Stomach smooth muscle (tissue), 2 donors: ENCODE measurements at regions not wholly inside any gene's neighbourhood (a gene's known extent, or its start where the extent isn't known, plus 50 kb on each side); places are given as distances from the start of the nearest gene placed in this dataset.
"Not testable (repeated sequence)": the region's sequence is repeated elsewhere in the genome, so short reads cannot be mapped to it uniquely, and the experiment has no call there.

ENCODE experiments used
- H3K27ac ChIP-seq: one replicate; pipeline ENCODE4 v1.7.0; 2013; ENCODE audit warnings: mild to moderate bottlenecking, low read length, inconsistent platforms
- H3K27me3 ChIP-seq, 2 donors: one replicate each; pipeline ENCODE4 v1.7.0; 2013; ENCODE audit warnings: low read length in 2 of 2; ENCODE audit not compliant: insufficient read depth in 2 of 2, control insufficient read depth in 1 of 2
- H3K36me3 ChIP-seq, 2 donors: one replicate each; pipeline ENCODE4 v1.7.0; 2013; ENCODE audit warnings: low read length in 2 of 2; ENCODE audit not compliant: control insufficient read depth in 2 of 2, insufficient read depth in 2 of 2
- H3K4me1 ChIP-seq: one replicate; pipeline ENCODE4 v1.7.0; 2013; ENCODE audit warnings: low read length; ENCODE audit not compliant: control insufficient read depth, insufficient read depth
- H3K4me3 ChIP-seq, 2 donors: one replicate each; pipeline ENCODE4 v1.7.0; 2013; ENCODE audit warnings: low read length in 2 of 2
- H3K9ac ChIP-seq, 2 donors: one replicate each; pipeline ENCODE4 v1.7.0; 2013; ENCODE audit warnings: low read length in 2 of 2, mild to moderate bottlenecking in 1 of 2
- H3K9me3 ChIP-seq, 2 donors: one replicate each; pipeline ENCODE4 v1.7.0; 2013; ENCODE audit warnings: low read length in 2 of 2; ENCODE audit not compliant: control insufficient read depth in 2 of 2
- donor health status: healthy.
- donor health status: Pancreatic carcinoma.

DNA sequence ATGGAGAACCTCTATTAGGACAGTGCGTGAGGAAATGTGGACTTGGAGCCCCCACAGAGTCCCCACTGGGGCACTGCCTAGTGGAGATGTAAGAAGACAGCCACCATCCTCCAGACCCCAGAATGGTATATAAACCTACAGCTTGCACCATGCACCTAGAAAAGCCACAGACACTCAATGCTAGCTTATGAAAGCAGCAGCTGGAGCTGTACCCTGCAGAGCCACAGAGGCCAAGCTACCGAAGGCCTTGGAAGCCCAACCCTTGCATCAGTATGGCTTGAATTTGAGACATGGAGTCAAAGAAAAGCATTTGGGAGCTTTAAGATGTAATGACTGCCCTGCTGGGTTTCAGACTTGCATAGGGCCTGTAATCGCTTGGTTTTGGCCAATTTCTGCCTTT is 361.3 kb downstream of the ZNF248 start:
- H3K4me1 ChIP-seq: no peaks in the 10 kb centered on the region
- no peaks in the 10 kb centered on the region for H3K27me3 ChIP-seq
- H3K9me3 ChIP-seq: no peaks in the 10 kb centered on the region
- no peaks in the 10 kb centered on the region for H3K36me3 ChIP-seq
- H3K4me3 ChIP-seq: no peak overlapping the region
- no peak overlapping the region for H3K27ac ChIP-seq
- no peak overlapping the region for H3K9ac ChIP-seq

DNA sequence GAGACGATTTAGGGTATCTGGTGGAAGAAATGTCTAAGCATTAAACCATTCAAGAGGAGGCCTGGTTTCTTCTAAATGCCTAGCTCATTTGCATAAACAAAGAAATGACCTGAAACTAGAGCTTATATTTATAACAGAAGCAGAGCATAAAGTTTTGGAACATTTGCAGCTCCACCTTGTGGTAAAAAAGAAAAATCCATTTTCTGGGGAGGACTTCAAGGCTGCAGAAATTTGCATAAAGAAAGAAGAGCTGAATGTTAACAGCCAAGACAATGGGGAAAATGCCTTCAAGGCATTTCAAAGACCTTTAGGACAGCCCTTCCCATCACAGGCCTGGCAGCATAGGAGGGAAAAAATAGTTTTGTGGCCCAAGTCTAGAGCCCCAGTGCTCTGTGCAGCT is 362.0 kb downstream of the ZNF248 start:
- Histone ChIP-seq H3K27me3 (no peaks in the 10 kb centered on the region), H3K36me3 (no peaks in the 10 kb centered on the region), H3K4me3 (no peak overlapping the region), H3K9me3 (no peaks in the 10 kb centered on the region), H3K9ac (no peak overlapping the region), H3K4me1 (no peaks in the 10 kb centered on the region), H3K27ac (no peak overlapping the region)

DNA sequence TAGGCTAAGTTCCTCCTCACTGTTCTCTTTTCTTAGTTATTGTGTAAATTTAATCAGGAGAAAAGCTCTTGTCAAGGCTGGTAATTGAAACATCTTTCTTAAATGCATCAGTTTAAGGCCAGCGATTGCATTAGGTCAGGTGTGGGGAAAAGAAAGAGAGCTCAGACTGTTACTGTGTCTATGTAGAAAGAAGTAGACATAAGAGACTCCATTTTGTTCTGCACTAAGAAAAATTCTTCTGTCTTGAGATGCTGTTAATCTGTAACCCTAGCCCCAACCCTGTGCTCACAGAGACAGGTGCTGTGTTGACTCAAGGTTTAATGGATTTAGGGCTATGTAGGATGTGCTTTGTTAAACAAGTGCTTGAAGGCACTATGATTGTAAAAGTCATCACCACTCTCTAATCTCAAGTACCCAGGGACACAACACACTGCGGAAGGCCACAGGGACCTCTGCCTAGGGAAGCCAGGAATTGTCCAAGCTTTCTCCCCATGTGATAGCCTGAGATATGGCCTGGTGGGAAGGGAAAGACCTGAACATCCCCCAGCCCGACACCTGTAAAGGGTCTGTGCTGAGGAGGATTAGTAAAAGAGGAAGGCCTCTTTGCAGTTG is 364.1 kb downstream of the ZNF248 start:
- not testable (repeated sequence) for H3K4me1 ChIP-seq, H3K27me3 ChIP-seq, H3K27ac ChIP-seq, H3K36me3 ChIP-seq, H3K9me3 ChIP-seq, H3K4me3 ChIP-seq, H3K9ac ChIP-seq

DNA sequence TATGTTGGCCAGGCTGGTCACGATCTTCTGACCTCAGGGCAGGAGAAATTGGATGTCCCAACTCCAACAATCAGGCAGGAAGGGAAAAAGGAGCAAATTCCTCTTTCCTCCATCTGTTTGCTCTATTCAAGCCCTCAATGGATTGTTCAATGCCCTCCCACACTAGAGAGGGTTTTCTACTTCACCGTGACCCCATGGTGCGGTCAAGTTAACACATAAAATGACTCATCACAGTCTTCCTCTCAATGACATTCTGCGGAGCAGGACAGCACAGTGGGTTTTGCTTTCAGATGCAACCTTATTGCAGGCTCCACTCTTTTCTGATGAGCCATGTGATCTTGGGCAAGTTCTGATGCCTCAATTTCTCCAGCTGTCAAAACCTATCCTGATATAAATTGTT is 364.9 kb downstream of the ANKRD30A start:
- Histone ChIP-seq H3K9ac (no peak overlapping the region), H3K9me3 (no peaks in the 10 kb centered on the region), H3K27ac (no peak overlapping the region), H3K4me3 (no peak overlapping the region), H3K36me3 (no peaks in the 10 kb centered on the region), H3K4me1 (no peaks in the 10 kb centered on the region), H3K27me3 (no peaks in the 10 kb centered on the region)

DNA sequence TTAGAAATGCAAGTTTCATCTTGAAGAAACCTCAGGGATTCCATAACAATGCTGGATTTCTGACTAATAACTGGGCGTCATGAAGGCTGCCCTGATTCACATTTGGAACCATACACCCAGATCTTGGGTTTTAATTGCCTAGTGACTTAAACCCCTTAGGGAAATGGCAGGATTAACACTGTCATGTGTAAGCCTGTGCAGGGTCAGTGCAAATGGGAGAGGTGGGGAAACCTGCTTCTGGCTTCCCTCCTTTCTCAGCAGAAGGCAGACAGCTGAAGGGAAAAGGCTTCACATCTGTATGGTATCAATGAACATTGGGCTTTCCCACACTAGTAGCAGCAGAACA is 364.2 kb downstream of the ANKRD30A start:
- Histone ChIP-seq H3K9me3 (no peaks in the 10 kb centered on the region), H3K9ac (no peak overlapping the region), H3K27ac (no peak overlapping the region), H3K4me1 (no peaks in the 10 kb centered on the region), H3K4me3 (no peak overlapping the region), H3K36me3 (no peaks in the 10 kb centered on the region), H3K27me3 (no peaks in the 10 kb centered on the region)

DNA sequence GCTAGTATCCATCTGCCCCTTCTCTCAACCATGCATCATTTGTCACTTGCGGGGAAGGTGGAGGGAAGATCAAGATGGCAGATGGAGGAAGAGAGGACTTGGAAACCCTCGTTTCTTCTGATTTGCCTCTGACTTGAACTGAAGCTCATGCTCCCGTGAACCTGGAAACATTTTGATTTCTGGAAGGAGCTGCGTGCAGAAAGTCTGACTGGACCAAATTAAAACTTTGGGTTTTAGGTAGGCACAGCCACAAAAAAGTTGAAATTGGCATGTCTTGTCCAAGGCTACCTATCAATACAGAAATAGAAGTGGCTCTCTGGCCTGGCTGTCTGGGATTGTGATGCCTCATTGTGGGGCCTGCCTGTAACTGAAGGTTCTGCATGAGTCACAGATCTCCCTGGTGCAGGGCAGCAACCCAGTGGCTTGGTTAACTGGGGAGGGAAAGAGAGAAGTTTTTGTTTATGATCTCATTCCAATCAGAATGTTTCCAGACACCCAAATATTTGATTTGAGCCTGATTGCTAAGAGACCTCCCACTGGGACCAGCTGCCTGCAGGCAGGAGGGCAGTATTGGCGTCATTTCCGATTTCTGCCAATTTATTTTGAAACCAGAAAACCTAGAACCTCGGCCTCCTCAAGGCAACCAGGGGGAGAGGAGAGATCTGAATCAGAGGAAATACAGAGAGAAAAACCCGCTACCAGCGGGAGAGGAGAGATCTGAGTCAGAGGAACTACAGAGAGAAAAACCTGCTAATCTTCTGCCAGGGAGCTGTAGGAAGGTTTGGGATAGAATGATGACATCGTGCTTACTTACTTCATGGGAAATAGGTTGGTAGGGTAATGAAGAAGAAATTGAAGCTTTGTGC is 363.6 kb downstream of the ANKRD30A start:
- H3K4me3 ChIP-seq: no peak overlapping the region
- H3K9ac ChIP-seq: no peak overlapping the region
- H3K9me3 ChIP-seq: no peaks in the 10 kb centered on the region
- H3K4me1 ChIP-seq: no peaks in the 10 kb centered on the region
- H3K36me3 ChIP-seq: no peaks in the 10 kb centered on the region
- no peaks in the 10 kb centered on the region for H3K27me3 ChIP-seq
- no peak overlapping the region for H3K27ac ChIP-seq

DNA sequence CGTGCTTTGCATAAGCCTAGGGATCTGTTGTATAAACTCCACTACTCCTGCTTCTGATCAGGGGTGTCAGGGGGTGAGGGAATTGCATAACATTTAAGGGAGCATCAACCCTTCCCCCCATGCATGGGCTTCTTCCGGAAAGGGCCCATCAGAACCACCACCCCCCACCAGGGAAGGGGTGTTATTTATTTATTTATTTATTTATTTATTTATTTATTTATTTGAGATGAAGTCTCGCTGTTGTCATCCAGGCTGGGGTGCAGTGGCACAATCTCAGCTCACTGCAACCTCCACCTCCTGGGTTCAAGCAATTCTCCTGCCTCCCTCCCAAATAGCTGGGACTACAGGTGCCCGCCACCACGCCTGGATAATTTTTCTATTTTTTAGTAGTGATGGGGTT is 355.2 kb downstream of the ANKRD30A start:
- H3K9me3 ChIP-seq, H3K27me3 ChIP-seq, H3K4me3 ChIP-seq, H3K36me3 ChIP-seq, H3K27ac ChIP-seq, H3K4me1 ChIP-seq, H3K9ac ChIP-seq: not testable (repeated sequence)

DNA sequence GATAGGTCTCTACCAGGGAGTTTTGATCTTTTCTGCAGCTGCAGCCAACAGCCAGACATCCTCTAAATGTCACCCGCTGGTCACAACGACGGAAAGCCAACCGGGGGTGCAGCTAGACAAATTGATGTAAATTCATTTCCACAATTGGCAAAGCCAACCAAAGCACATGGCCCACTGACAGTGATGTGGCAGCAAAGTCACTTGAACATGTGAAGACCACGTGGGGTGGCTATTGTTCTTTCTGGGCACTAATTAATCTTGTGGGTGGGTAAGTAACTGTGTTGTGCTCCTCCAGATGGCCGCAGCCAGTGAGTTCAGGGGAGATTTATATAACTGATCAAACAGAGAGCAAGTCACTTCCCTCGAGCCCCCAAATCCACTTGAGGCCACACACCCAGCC is 354.1 kb downstream of the ANKRD30A start:
- Histone ChIP-seq H3K4me1 (no peaks in the 10 kb centered on the region), H3K27ac (no peak overlapping the region), H3K9me3 (no peaks in the 10 kb centered on the region), H3K27me3 (no peaks in the 10 kb centered on the region), H3K4me3 (no peak overlapping the region), H3K36me3 (no peaks in the 10 kb centered on the region), H3K9ac (no peak overlapping the region)

DNA sequence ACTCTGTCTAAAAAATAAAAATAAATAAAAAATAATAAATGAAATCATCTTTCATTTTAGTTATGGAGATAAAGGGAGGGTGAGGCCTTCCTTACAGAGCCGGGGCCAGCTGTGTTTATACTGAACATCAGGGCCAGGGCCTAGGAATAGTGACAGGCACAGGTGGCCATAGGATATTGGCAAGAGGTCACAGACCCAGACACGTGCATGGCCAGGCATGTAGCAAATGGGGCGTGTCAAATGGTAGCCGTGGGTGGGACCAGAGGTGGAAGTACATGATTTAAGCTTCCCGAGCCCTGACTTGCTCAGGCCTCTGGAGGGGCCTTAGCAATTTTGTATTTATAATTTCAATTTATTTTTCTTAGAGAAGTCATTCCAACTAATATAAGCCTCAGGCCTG is 353.0 kb downstream of the ANKRD30A start:
- H3K9ac ChIP-seq: no peak overlapping the region
- no peaks in the 10 kb centered on the region for H3K36me3 ChIP-seq
- H3K27ac ChIP-seq: no peak overlapping the region
- no peaks in the 10 kb centered on the region for H3K9me3 ChIP-seq
- no peaks in the 10 kb centered on the region for H3K4me1 ChIP-seq
- no peaks in the 10 kb centered on the region for H3K27me3 ChIP-seq
- no peak overlapping the region for H3K4me3 ChIP-seq

DNA sequence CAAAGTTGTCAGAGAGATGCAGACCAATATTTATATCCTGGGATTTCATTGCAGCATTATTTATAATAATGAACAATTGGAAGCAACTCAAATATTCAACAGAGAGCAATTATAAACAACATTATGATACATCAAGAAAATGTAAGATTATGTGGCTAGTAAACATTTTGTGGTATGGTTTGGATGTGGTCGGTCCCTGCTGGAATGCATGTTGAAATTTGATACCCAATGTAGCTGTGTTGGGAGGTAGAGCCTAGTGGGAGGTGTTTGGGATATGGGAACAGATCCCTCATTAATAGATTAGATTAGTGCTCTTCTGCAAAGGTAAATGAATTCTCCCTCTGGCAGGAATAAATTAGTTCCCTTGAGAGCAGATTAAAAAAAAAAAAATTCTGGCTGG is 350.9 kb downstream of the ANKRD30A start:
- H3K9ac ChIP-seq: no peak overlapping the region
- H3K36me3 ChIP-seq: no peaks in the 10 kb centered on the region
- H3K4me3 ChIP-seq: no peak overlapping the region
- H3K4me1 ChIP-seq: no peaks in the 10 kb centered on the region
- no peaks in the 10 kb centered on the region for H3K9me3 ChIP-seq
- no peaks in the 10 kb centered on the region for H3K27me3 ChIP-seq
- H3K27ac ChIP-seq: no peak overlapping the region

DNA sequence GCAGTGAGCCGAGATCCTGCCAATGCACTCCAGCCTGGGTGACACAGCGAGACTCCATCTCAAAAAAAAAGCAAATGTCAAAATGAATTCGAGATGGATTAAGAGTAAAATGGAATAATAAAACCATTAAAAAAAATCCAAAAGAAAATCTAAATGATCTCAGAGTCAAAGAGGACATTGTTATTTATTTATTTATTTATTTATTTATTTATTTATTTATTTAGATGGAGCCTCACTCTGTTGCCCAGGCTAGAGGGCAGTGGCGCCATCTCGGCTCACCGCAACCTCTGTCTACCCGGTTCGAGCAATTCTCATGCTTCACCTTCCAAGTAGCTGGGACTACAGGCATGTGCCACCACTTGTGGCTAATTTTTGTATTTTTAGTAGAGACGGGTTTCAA is 349.2 kb downstream of the ANKRD30A start:
- no peak overlapping the region for H3K9ac ChIP-seq
- H3K27me3 ChIP-seq: no peaks in the 10 kb centered on the region
- no peak overlapping the region for H3K4me3 ChIP-seq

More for the DNA sequence above, 349.2 kb downstream of the ANKRD30A start:
- H3K9me3 ChIP-seq: peaks cover 0 to 3% of the 10 kb centered on the region in 2 donors
- no peak overlapping the region for H3K27ac ChIP-seq
- no peaks in the 10 kb centered on the region for H3K36me3 ChIP-seq
- H3K4me1 ChIP-seq: no peaks in the 10 kb centered on the region
